ENCODE measurements at regions not wholly inside any gene's neighbourhood (a gene's known extent, or its start where the extent isn't known, plus 50 kb on each side); places are given as distances from the start of the nearest gene placed in this dataset.

DNA sequence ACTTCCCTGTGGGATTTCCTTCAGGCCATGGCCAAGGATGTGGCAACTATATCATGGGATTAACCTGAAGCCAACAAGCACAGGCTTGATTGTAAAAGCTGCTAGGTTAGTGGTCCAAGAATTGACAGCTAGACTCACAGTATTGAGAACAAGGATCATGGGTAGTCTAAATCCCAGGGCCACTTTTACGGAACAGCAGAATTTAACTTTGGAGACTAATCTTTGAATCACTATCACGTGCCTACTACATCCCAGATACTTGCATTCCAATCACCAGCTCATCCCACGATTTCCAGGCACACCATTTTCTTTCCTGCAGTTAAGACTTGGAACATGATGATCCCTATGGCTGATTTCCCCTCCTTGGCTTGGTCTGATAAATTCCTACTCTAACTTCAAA is 65.6 kb upstream of the ADO start:
- no peak overlapping the region for H3K27ac Mint-ChIP-seq
- Histone ChIP-seq H3K4me3 (no peak overlapping the region), H2AFZ (no peak overlapping the region), H3K4me1 (ENCODE audit: insufficient read depth) (no peaks in the 10 kb centered on the region), H3K79me2 (replicated peaks; ENCODE audit: insufficient read depth) (no peaks in the 10 kb centered on the region), H3K9me2 (ENCODE audit: insufficient read depth) (peaks cover 8% of the 10 kb centered on the region), H4K20me1 (replicated peaks; ENCODE audit: insufficient read depth) (no peaks in the 10 kb centered on the region), H3K36me3 (ENCODE audit: insufficient read depth) (no peaks in the 10 kb centered on the region), H3K27me3 (ENCODE audit: insufficient read depth) (no peaks in the 10 kb centered on the region), H3K4me2 (no peak overlapping the region), H3K27ac (ENCODE audit: low read depth) (no peak overlapping the region), H3F3A (replicated peaks; ENCODE audit: low read depth) (no peaks in the 10 kb centered on the region)
- peaks cover 7% of the 10 kb centered on the region; the same call in 1 of the 3 replicates for H3K4me1 Mint-ChIP-seq
- no peaks in the 10 kb centered on the region for H3K27me3 Mint-ChIP-seq (ENCODE audit: insufficient read depth, low read depth, poor library complexity)
- ATAC-seq (no peak), DNase-seq (ENCODE audit: low spot score) (no peak)
- H3K36me3 Mint-ChIP-seq (ENCODE audit: low read depth): no peaks in the 10 kb centered on the region
- TF ChIP-seq ZNF331 (CRISPR knock-in tag; IDR thresholded peaks at IDR 0.05; ENCODE audit: low read depth) (no peak), EZH2phosphoT487 (IDR thresholded peaks at IDR 0.05; ENCODE audit: unreplicated experiment) (no peak), STAT1 (IDR thresholded peaks at IDR 0.05; ENCODE audit: unreplicated experiment) (no peak), ZNF114 (CRISPR knock-in tag; IDR thresholded peaks at IDR 0.05) (no peak), REST (IDR thresholded peaks at IDR 0.05; ENCODE audit: unreplicated experiment) (no peak), JUNB (IDR thresholded peaks at IDR 0.05; ENCODE audit: unreplicated experiment) (no peak), CREB1 (CRISPR knock-in tag; IDR thresholded peaks at IDR 0.05; ENCODE audit: low read depth) (no peak), ZNF462 (CRISPR knock-in tag; IDR thresholded peaks at IDR 0.05) (no peak), NANOG (IDR thresholded peaks at IDR 0.05; ENCODE audit: borderline replicate concordance) (no peak)
- H3K9me3 Mint-ChIP-seq: no peaks in the 10 kb centered on the region
- no peak overlapping the region for H3K4me3 Mint-ChIP-seq
